Lower lobe of right lung (tissue), 2 donors: ENCODE measurements at regions not wholly inside any gene's neighbourhood (a gene's known extent, or its start where the extent isn't known, plus 50 kb on each side); places are given as distances from the start of the nearest gene placed in this dataset.

Experiments used
- ATAC-seq, 2 donors: fragments of 200-7000 bp; cut with Tn5 transposase; one replicate each; pipeline ENCODE4 v1.9.1; 2020 to 2022; ENCODE audit warnings: mild to moderate bottlenecking in 2 of 2, moderate library complexity in 2 of 2
- DNase-seq: peaks from one replicate; pipeline ENCODE4 v3.0.0-alpha.2; 2020
- H3K27ac ChIP-seq: fragments of 200-600 bp; one replicate; pipeline ENCODE4 v1.8.0; 2022
- H3K27me3 ChIP-seq: fragments of 200-600 bp; one replicate; pipeline ENCODE4 v1.8.0; 2022; ENCODE audit warnings: low read depth
- H3K36me3 ChIP-seq: fragments of 200-600 bp; one replicate; pipeline ENCODE4 v1.8.0; 2022; ENCODE audit warnings: mild to moderate bottlenecking
- H3K4me1 ChIP-seq: fragments of 200-600 bp; one replicate; pipeline ENCODE4 v1.8.0; 2022
- H3K4me3 ChIP-seq: fragments of 200-600 bp; one replicate; pipeline ENCODE4 v1.8.0; 2022; ENCODE audit warnings: mild to moderate bottlenecking
- H3K9me3 ChIP-seq: fragments of 200-600 bp; one replicate; pipeline ENCODE4 v1.8.0; 2022
- CTCF ChIP-seq: fragments of 200-600 bp; IDR thresholded peaks from one replicate; pipeline ENCODE4 v1.8.0; 2022; ENCODE audit warnings: antibody characterized with exemption, mild to moderate bottlenecking
- intact Hi-C: fragments of 100-400 bp; cut with DNase I; formaldehyde crosslinking; loops from one replicate; pipeline ENCODE4 v1.11.0; 2022
- donor health status: DM: no; HTN: yes; CAD: no; lungs with severe emphysema.

GRCh38 chr10:92758594-92758993, 68.8 kb downstream of the HHEX start:
- DNase-seq (no peak), ATAC-seq (no peak)
- Histone ChIP-seq H3K27me3 (no peaks in the 10 kb centered on the region), H3K36me3 (no peaks in the 10 kb centered on the region), H3K4me1 (peaks cover 44% of the 10 kb centered on the region), H3K9me3 (no peaks in the 10 kb centered on the region), H3K4me3 (no peak overlapping the region), H3K27ac (no peak overlapping the region)
- intact Hi-C loops, result no loop called here
- no peak for TF ChIP-seq CTCF

- H3K27ac ChIP-seq, result peak overlapping the region; percentile 66
Measured at GRCh38 chr10:92760609-92761008, 70.9 kb downstream of the HHEX start.

GRCh38 chr10:92761571-92761970, 71.8 kb downstream of the HHEX start:
- H3K4me3 ChIP-seq, result no peak overlapping the region
- no peaks in the 10 kb centered on the region for H3K9me3 ChIP-seq
- H3K27ac ChIP-seq, result no peak overlapping the region
- H3K27me3 ChIP-seq, result no peaks in the 10 kb centered on the region
- TF ChIP-seq CTCF, result no peak
- H3K4me1 ChIP-seq, result peaks cover 31% of the 10 kb centered on the region
- no peak for DNase-seq
- intact Hi-C loops, result no loop called here
- ATAC-seq, result no peak
- H3K36me3 ChIP-seq, result no peaks in the 10 kb centered on the region

More at GRCh38 chr10:92760609-92761008, 70.9 kb downstream of the HHEX start:
- intact Hi-C loops, result no loop called here
- ATAC-seq, result no peak
- TF ChIP-seq CTCF, result no peak
- Histone ChIP-seq H3K36me3 (no peaks in the 10 kb centered on the region), H3K27me3 (no peaks in the 10 kb centered on the region), H3K4me3 (no peak overlapping the region), H3K4me1 (peaks cover 41% of the 10 kb centered on the region), H3K9me3 (no peaks in the 10 kb centered on the region)
- DNase-seq, result no peak

- no peak for TF ChIP-seq CTCF
- Histone ChIP-seq H3K36me3 (no peaks in the 10 kb centered on the region), H3K4me3 (no peak overlapping the region), H3K4me1 (peaks cover 15% of the 10 kb centered on the region), H3K27me3 (no peaks in the 10 kb centered on the region), H3K9me3 (no peaks in the 10 kb centered on the region), H3K27ac (no peak overlapping the region)
- ATAC-seq, result no peak
- DNase-seq, result no peak
- intact Hi-C loops, result no loop called here
Measured at GRCh38 chr10:92763634-92764155, 73.9 kb downstream of the HHEX start.

GRCh38 chr10:92766451-92766850, 76.7 kb downstream of the HHEX start:
- Histone ChIP-seq H3K36me3 (no peaks in the 10 kb centered on the region), H3K27me3 (no peaks in the 10 kb centered on the region), H3K4me3 (no peak overlapping the region), H3K9me3 (no peaks in the 10 kb centered on the region), H3K4me1 (peaks cover 4% of the 10 kb centered on the region), H3K27ac (no peak overlapping the region)
- DNase-seq (no peak), ATAC-seq (no peak)
- intact Hi-C loops, result no loop called here
- no peak for TF ChIP-seq CTCF

GRCh38 chr10:92768104-92768503, 78.3 kb downstream of the HHEX start:
- H3K4me3 ChIP-seq, result no peak overlapping the region
- no peaks in the 10 kb centered on the region for H3K4me1 ChIP-seq
- DNase-seq, result no peak
- TF ChIP-seq CTCF, result no peak
- no peak for ATAC-seq
- no peaks in the 10 kb centered on the region for H3K9me3 ChIP-seq
- H3K27me3 ChIP-seq, result no peaks in the 10 kb centered on the region
- intact Hi-C loops, result no loop called here
- H3K36me3 ChIP-seq, result no peaks in the 10 kb centered on the region
- no peak overlapping the region for H3K27ac ChIP-seq
